Mucosa of descending colon (tissue), 3 donors: ENCODE measurements at regions not wholly inside any gene's neighbourhood (a gene's known extent, or its start where the extent isn't known, plus 50 kb on each side); places are given as distances from the start of the nearest gene placed in this dataset.
A peak's percentile ranks its signal among the peaks of the same experiment; 100 is the strongest.

Experiments used
- ATAC-seq: fragments of 200-7000 bp; cut with Tn5 transposase; one replicate; pipeline ENCODE4 v1.9.1; 2020; ENCODE audit warnings: mild to moderate bottlenecking, moderate library complexity
- DNase-seq, 3 donors: peaks; one replicate each; pipeline ENCODE4 v3.0.0-alpha.2; 2020
- H3K36me3 ChIP-seq: fragments of 200-600 bp; one replicate; pipeline ENCODE4 v1.8.0; 2021; ENCODE audit warnings: low read depth, mild to moderate bottlenecking
- H3K4me1 ChIP-seq: fragments of 200-600 bp; one replicate; pipeline ENCODE4 v1.8.0; 2021; ENCODE audit warnings: low read depth, mild to moderate bottlenecking
- H3K4me3 ChIP-seq: fragments of 200-600 bp; one replicate; pipeline ENCODE4 v1.8.0; 2021; ENCODE audit warnings: mild to moderate bottlenecking
- H3K9me3 ChIP-seq: fragments of 200-600 bp; one replicate; pipeline ENCODE4 v1.8.0; 2021; ENCODE audit warnings: mild to moderate bottlenecking
- CTCF ChIP-seq: fragments of 200-600 bp; IDR thresholded peaks from one replicate; pipeline ENCODE4 v1.8.0; 2022; ENCODE audit warnings: antibody characterized with exemption, mild to moderate bottlenecking
- intact Hi-C, 2 donors: fragments of 100-400 bp; cut with DNase I in 1 of 2; cut with micrococcal nuclease in 1 of 2; formaldehyde crosslinking; loops; one replicate each; pipeline versions ENCODE4 v1.11.0 to v1.11.1; 2022; cut with DNase I, micrococcal nuclease
- donor health status: DM: no; HTN: no; CAD: no; lungs with moderate emphysema.
- donor health status: DM: no; HTN: no; CAD: no.
- donor health status: DM: no; HTN: yes; CAD: no.

GRCh38 chr11:71383461-71383860 is 64.7 kb downstream of the DHCR7 start:
- Histone ChIP-seq H3K4me1 (no peaks in the 10 kb centered on the region), H3K36me3 (no peaks in the 10 kb centered on the region), H3K4me3 (no peak overlapping the region), H3K9me3 (no peaks in the 10 kb centered on the region)
- no peak for TF ChIP-seq CTCF
- ATAC-seq = peak; percentile 38
- intact Hi-C loops = no loop called here
- no peak for DNase-seq

GRCh38 chr11:71381781-71382505 is 66.2 kb downstream of the DHCR7 start:
- Histone ChIP-seq H3K4me3 (no peak overlapping the region), H3K36me3 (no peaks in the 10 kb centered on the region), H3K4me1 (no peaks in the 10 kb centered on the region), H3K9me3 (no peaks in the 10 kb centered on the region)
- no peak for DNase-seq
- intact Hi-C loops = no loop called here
- TF ChIP-seq CTCF = no peak
- peak; percentile 25 for ATAC-seq

GRCh38 chr11:71379701-71380100 is 68.5 kb downstream of the DHCR7 start:
- Histone ChIP-seq H3K36me3 (no peaks in the 10 kb centered on the region), H3K4me1 (no peaks in the 10 kb centered on the region), H3K9me3 (no peaks in the 10 kb centered on the region), H3K4me3 (no peak overlapping the region)
- intact Hi-C loops = no loop called here
- DNase-seq (no peak), ATAC-seq (no peak)
- TF ChIP-seq CTCF = no peak

GRCh38 chr11:71373791-71374454 is 74.3 kb downstream of the DHCR7 start:
- DNase-seq (no peak), ATAC-seq (no peak)
- TF ChIP-seq CTCF = no peak
- no peaks in the 10 kb centered on the region for H3K36me3 ChIP-seq
- H3K4me3 ChIP-seq = no peak overlapping the region
- H3K4me1 ChIP-seq = no peaks in the 10 kb centered on the region
- H3K9me3 ChIP-seq = no peaks in the 10 kb centered on the region
- intact Hi-C loops = no loop called here

GRCh38 chr11:71372693-71373657 is 75.2 kb downstream of the DHCR7 start:
- DNase-seq = no peak

More at GRCh38 chr11:71372693-71373657, 75.2 kb downstream of the DHCR7 start:
- intact Hi-C loops = no loop called here
- Histone ChIP-seq H3K4me1 (no peaks in the 10 kb centered on the region), H3K36me3 (no peaks in the 10 kb centered on the region), H3K4me3 (no peak overlapping the region), H3K9me3 (no peaks in the 10 kb centered on the region)
- no peak for ATAC-seq
- no peak for TF ChIP-seq CTCF
